ENCODE measurements at regions not wholly inside any gene's neighbourhood (a gene's known extent, or its start where the extent isn't known, plus 50 kb on each side); places are given as distances from the start of the nearest gene placed in this dataset.

GRCh38 chr11:47916361-47916841, 64.0 kb upstream of the PTPRJ start (continued):
- TF ChIP-seq GABPB2 (CRISPR knock-in tag; conservative IDR thresholded peaks at IDR 0.05): no peak
- no peak for TF ChIP-seq PPARD (CRISPR knock-in tag; IDR thresholded peaks at IDR 0.05)
- no peak for TF ChIP-seq DEAF1 (CRISPR knock-in tag; IDR thresholded peaks at IDR 0.05)
- TF ChIP-seq E2F8 (IDR thresholded peaks at IDR 0.05; ENCODE audit: low read depth, partially characterized antibody): no peak
- TF ChIP-seq ZNF197 (CRISPR knock-in tag; IDR thresholded peaks at IDR 0.05; ENCODE audit: low read depth): 0 out of 2 replicates have a peak, but pooled peaks have one; percentile 57
- TF ChIP-seq ZBTB5 (IDR thresholded peaks at IDR 0.05): no peak
- peak; percentile 29; the same call in 1 of the 2 replicates for TF ChIP-seq ZBTB2 (IDR thresholded peaks at IDR 0.05)
- peak; percentile 63 for TF ChIP-seq SMAD4 (CRISPR knock-in tag; conservative IDR thresholded peaks at IDR 0.05)
- TF ChIP-seq ZMIZ1 (IDR thresholded peaks at IDR 0.05; ENCODE audit: low read depth in 2 of 2, low read length in 2 of 2): no peak
- TF ChIP-seq ZNF354B (CRISPR knock-in tag; IDR thresholded peaks at IDR 0.05): no peak
- TF ChIP-seq ZNF174 (CRISPR knock-in tag; IDR thresholded peaks at IDR 0.05): no peak
- TF ChIP-seq SMARCA5 (IDR thresholded peaks at IDR 0.05): peak; percentile 52; the same call in 1 of the 2 replicates
- TF ChIP-seq TEAD4 (IDR thresholded peaks at IDR 0.05; ENCODE audit: low read length): 0 out of 2 replicates have a peak, but pooled peaks have one; percentile 30
- TF ChIP-seq TEAD4 (CRISPR knock-in tag; IDR thresholded peaks at IDR 0.05; ENCODE audit: borderline replicate concordance): no peak
- no peak for TF ChIP-seq ELF1 (tag; IDR thresholded peaks at IDR 0.05)
- TF ChIP-seq ZKSCAN8 (CRISPR knock-in tag; IDR thresholded peaks at IDR 0.05): no peak
- TF ChIP-seq KAT7 (CRISPR knock-in tag; IDR thresholded peaks at IDR 0.05; ENCODE audit: borderline replicate concordance): no peak

Data from K562 (cell line).